ENCODE measurements at regions not wholly inside any gene's neighbourhood (a gene's known extent, or its start where the extent isn't known, plus 50 kb on each side); places are given as distances from the start of the nearest gene placed in this dataset.

DNA sequence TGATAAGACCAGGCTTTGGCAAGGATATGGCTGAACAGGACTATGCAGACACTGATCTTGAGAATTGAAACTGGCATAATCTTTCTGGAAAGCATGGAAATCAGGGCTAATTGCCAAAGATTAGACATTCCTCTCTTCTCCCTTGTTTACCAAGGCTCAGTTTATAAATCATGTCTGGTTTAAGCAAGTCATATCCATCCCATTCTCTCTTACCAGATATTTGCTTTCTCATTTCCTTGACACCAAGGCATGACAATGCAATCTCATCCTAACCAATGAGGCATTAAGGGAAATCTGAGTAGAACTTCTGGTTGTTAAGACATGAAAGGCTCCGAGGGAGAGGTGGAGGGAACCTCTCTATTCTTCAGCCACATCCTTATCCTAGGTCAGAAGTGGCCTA, 110.3 kb upstream of the CEP85L start:
- Mint-ChIP-seq H3K4me3 (no peak overlapping the region), H3K27me3 (ENCODE audit: low read depth) (no peaks in the 10 kb centered on the region), H3K36me3 (ENCODE audit: low read depth) (no peaks in the 10 kb centered on the region), H3K4me1 (ENCODE audit: low read depth) (peaks cover 5% of the 10 kb centered on the region), H3K27ac (no peak overlapping the region), H3K9me3 (ENCODE audit: insufficient read depth) (no peaks in the 10 kb centered on the region)
- POLR2A ChIA-PET: no interaction called here
- CTCF ChIA-PET: interaction anchor here (1.6 kb wide), 1 partner anchor 13 kb away, joined by 4 read pairs; no protein-coding TSS in a partner anchor
- ATAC-seq (no peak), DNase-seq (no peak)

DNA sequence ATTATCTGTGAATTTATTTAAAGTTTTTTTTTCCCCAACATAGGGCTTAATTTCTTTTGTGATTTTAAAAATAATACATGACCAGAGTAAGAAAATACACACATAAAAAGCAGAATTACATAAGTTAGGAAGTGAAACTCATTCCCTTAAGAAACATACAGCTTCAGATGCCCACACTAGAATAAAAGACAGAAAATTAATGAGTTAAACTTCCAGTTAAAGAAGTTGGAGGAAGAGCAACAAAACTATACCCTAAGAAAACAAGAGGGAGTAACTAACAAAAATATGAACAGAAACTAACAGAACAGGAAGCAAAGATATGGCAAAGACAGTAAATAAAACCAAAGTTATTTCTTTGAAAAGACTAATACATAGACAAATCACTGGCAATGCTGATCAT, 107.6 kb upstream of the CEP85L start:
- ATAC-seq (no peak), DNase-seq (no peak)
- ChIA-PET POLR2A (no interaction called here), CTCF (no interaction called here)
- H3K9me3 Mint-ChIP-seq (ENCODE audit: insufficient read depth): no peaks in the 10 kb centered on the region
- no peaks in the 10 kb centered on the region for H3K27me3 Mint-ChIP-seq (ENCODE audit: low read depth)
- no peak overlapping the region for H3K4me3 Mint-ChIP-seq
- no peak overlapping the region for H3K27ac Mint-ChIP-seq
- H3K36me3 Mint-ChIP-seq (ENCODE audit: low read depth): no peaks in the 10 kb centered on the region
- H3K4me1 Mint-ChIP-seq (ENCODE audit: low read depth): peaks cover 14% of the 10 kb centered on the region

DNA sequence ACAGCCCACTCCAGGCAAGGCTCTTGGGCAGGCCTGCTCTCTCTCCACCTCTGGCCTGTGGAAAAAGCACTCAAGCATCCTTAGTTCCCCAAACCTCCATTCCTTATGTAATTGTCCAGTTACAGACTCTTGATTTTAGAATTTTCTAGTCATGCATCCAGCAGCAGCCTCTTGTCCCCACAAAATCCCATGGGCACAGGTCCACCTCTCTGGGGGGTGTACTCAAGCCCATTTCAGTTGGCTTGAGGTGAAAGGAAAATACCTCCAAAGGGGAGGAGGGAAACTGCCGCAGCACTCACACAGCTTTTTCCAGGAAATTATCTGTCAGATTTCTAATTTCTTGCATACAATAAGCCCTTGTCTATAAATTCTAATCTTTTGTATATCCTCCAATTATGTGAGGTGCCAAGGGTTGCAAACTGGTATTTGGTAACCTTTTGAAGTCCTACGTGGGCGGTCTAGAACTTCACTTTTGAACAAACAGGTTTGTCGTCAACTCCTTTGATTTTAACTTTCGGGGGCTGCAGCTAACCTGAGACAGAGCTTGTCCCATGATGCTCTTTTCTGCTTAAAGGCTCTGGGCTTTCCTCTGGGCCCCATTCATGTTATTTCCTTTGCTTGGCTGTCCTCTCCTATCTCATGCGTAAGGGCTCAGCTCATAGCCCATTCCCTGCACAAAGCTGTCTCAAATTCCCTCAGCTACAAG, 104.7 kb upstream of the CEP85L start:
- peak overlapping the region; percentile 27 for H3K27ac Mint-ChIP-seq

DNA sequence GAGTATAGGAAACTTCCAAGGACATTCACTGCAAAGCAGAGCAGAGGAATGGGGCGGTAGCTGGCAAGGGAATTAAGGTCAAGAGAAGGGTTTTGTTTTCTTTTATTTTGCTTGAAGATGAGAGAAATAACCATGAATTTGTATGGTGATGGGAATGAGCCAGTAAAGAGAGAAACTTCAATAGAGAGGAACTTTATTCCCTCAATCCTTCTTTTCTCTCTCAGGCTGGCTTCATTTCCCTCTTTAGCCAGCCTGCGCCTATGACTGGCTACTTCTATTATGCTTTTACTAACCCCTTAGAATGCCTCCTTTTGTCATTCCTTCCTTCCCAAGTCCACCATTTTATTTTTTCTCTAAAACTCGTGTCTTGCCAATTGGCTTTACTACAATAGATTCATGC, 101.4 kb upstream of the CEP85L start:
- Mint-ChIP-seq H3K9me3 (ENCODE audit: insufficient read depth) (no peaks in the 10 kb centered on the region), H3K4me1 (ENCODE audit: low read depth) (peaks cover 30% of the 10 kb centered on the region), H3K27ac (no peak overlapping the region), H3K4me3 (no peak overlapping the region), H3K36me3 (ENCODE audit: low read depth) (no peaks in the 10 kb centered on the region), H3K27me3 (ENCODE audit: low read depth) (no peaks in the 10 kb centered on the region)
- CTCF ChIA-PET: no interaction called here
- no peak for ATAC-seq
- POLR2A ChIA-PET: no interaction called here
- no peak for DNase-seq

More for the DNA sequence above, 104.7 kb upstream of the CEP85L start:
- Mint-ChIP-seq H3K4me3 (no peak overlapping the region), H3K9me3 (ENCODE audit: insufficient read depth) (no peaks in the 10 kb centered on the region), H3K27me3 (ENCODE audit: low read depth) (no peaks in the 10 kb centered on the region), H3K36me3 (ENCODE audit: low read depth) (no peaks in the 10 kb centered on the region), H3K4me1 (ENCODE audit: low read depth) (peaks cover 14% of the 10 kb centered on the region)
- no peak for ATAC-seq
- no peak for DNase-seq
- CTCF ChIA-PET: interaction anchor here (0.9 to 1.3 kb wide), 3 partner anchors 12 to 30 kb away, joined by 3 to 5 read pairs (median 3); no protein-coding TSS in a partner anchor
- POLR2A ChIA-PET: interaction anchor here (1.0 kb wide), 1 partner anchor 46 kb away, joined by 4 read pairs; no protein-coding TSS in a partner anchor

DNA sequence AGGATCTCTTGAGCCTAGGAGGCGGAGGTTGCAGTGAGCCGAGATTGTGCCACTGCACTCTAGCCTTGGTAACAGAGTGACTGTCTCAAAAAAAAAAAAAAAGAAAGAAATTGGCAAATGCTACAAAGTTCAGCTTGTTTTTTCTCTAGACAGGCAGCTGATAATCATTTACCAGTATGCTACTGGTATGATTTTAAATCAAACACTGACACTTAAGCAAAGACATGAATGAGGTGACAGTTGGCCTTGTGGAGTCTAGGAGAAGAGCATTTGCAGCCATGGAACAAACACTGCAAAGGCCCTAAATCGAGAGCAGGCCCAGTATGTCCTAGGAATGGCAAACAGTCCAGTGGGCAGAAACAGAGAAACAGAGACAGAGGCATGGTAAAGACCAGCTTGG, 99.7 kb upstream of the CEP85L start:
- CTCF ChIA-PET: interaction anchor here (0.9 kb wide), 3 partner anchors 13 to 39 kb away, joined by 3 read pairs; no protein-coding TSS in a partner anchor
- POLR2A ChIA-PET: no interaction called here

DNA sequence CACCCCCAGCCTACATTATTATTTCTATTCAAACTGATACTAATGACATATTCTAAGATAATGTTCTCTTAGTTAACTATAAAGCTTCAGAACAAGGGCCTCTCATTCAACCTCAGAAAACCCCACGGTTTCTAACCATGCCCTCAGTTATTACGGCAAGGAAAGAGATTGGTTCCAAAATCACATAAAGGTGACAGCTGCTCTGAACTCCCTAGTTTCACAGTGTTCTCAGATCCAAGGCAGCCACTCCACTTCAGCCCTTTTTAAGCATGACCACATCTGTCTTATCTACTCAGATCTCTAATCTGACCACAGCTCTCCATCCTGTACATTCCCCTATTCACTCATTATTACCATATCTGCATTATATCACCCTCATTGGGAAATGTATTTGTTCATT, 98.8 kb upstream of the CEP85L start:
- CTCF ChIA-PET: interaction anchor here (0.9 to 1.7 kb wide), 3 partner anchors 12 to 185 kb away, joined by 3 to 5 read pairs (median 3); no protein-coding TSS in a partner anchor
- no peak overlapping the region for H3K27ac Mint-ChIP-seq
- POLR2A ChIA-PET: no interaction called here

More for the DNA sequence above, 99.7 kb upstream of the CEP85L start:
- DNase-seq (no peak), ATAC-seq (no peak)
- Mint-ChIP-seq H3K27ac (no peak overlapping the region), H3K36me3 (ENCODE audit: low read depth) (no peaks in the 10 kb centered on the region), H3K27me3 (ENCODE audit: low read depth) (no peaks in the 10 kb centered on the region), H3K9me3 (ENCODE audit: insufficient read depth) (no peaks in the 10 kb centered on the region), H3K4me3 (no peak overlapping the region), H3K4me1 (ENCODE audit: low read depth) (peaks cover 30% of the 10 kb centered on the region)

DNA sequence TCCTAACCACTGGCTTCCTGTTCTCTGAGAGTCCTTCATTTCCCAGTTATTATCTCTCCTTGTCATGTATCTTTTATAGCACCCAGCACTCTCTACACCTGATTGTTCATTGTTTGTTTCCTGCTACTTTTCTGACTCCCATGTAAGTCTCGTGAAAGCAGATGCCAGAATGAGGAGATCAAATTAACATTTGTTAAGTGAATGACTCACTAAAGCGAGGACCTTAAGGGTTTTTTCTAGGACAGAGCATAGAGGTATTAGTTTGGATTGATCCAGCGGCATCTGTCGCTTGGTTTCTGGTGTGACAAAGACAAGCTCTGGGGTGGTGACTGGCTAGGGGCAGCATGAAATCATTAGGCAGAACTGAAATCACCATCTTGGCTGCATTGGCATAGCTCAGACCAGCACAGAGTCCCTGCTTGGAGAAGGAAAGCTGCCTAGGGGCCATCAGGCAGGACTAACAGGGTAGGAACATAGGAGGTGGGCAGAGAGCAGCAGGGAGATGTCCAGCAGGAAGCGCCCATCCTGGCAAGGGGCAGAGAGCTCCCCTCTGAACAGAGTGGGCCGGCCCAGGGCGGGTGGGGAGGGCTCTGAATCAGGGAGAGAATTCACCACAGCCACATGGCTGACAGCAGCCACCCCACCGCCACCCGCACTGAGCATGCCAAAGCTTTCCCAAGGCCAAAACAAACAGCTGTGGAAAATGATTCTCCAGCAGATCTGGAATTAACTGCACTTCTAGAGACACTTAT, 97.1 kb upstream of the CEP85L start:
- no peaks in the 10 kb centered on the region for H3K9me3 Mint-ChIP-seq (ENCODE audit: insufficient read depth)
- H3K36me3 Mint-ChIP-seq (ENCODE audit: low read depth): no peaks in the 10 kb centered on the region
- H3K27ac Mint-ChIP-seq: no peak overlapping the region
- DNase-seq (no peak), ATAC-seq (no peak)
- H3K27me3 Mint-ChIP-seq (ENCODE audit: low read depth): no peaks in the 10 kb centered on the region
- H3K4me3 Mint-ChIP-seq: no peak overlapping the region
- POLR2A ChIA-PET: interaction anchor here (0.5 kb wide), 1 partner anchor 183 kb away, joined by 3 read pairs; no protein-coding TSS in a partner anchor
- H3K4me1 Mint-ChIP-seq (ENCODE audit: low read depth): peaks cover 26% of the 10 kb centered on the region
- CTCF ChIA-PET: interaction anchor here (1.5 to 1.7 kb wide), 2 partner anchors 11 to 183 kb away, joined by 3 to 5 read pairs; no protein-coding TSS in a partner anchor

More for the DNA sequence above, 98.8 kb upstream of the CEP85L start:
- Mint-ChIP-seq H3K4me3 (no peak overlapping the region), H3K9me3 (ENCODE audit: insufficient read depth) (no peaks in the 10 kb centered on the region), H3K4me1 (ENCODE audit: low read depth) (peaks cover 26% of the 10 kb centered on the region), H3K36me3 (ENCODE audit: low read depth) (no peaks in the 10 kb centered on the region), H3K27me3 (ENCODE audit: low read depth) (no peaks in the 10 kb centered on the region)
- DNase-seq (no peak), ATAC-seq (no peak)

DNA sequence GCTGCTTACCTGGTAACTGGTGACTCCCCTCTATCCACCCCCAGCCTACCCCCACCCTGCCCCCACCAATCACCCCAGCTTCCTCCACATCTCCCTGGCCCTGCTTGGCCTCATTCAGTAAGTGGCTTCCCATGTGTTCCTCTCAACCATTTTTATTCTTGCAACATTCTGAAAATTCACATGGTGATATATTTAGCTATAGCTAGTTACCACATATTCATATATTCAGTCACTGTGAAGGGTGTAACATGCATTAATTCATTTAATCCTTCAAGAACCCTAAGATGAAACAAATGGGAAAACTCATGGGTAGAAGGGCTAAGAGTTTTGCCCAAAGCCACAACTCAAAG, 95.4 kb upstream of the CEP85L start:
- Mint-ChIP-seq H3K27me3 (ENCODE audit: low read depth) (no peaks in the 10 kb centered on the region), H3K4me3 (no peak overlapping the region), H3K36me3 (ENCODE audit: low read depth) (no peaks in the 10 kb centered on the region), H3K4me1 (ENCODE audit: low read depth) (peaks cover 26% of the 10 kb centered on the region), H3K27ac (no peak overlapping the region), H3K9me3 (ENCODE audit: insufficient read depth) (no peaks in the 10 kb centered on the region)
- DNase-seq: no peak
- no peak for ATAC-seq
- POLR2A ChIA-PET: interaction anchor here (1.2 kb wide), 1 partner anchor 60 kb away, joined by 3 read pairs; no protein-coding TSS in a partner anchor
- CTCF ChIA-PET: interaction anchor here (0.8 to 1.8 kb wide), 3 partner anchors 21 to 181 kb away, joined by 3 to 6 read pairs (median 3); no protein-coding TSS in a partner anchor

DNA sequence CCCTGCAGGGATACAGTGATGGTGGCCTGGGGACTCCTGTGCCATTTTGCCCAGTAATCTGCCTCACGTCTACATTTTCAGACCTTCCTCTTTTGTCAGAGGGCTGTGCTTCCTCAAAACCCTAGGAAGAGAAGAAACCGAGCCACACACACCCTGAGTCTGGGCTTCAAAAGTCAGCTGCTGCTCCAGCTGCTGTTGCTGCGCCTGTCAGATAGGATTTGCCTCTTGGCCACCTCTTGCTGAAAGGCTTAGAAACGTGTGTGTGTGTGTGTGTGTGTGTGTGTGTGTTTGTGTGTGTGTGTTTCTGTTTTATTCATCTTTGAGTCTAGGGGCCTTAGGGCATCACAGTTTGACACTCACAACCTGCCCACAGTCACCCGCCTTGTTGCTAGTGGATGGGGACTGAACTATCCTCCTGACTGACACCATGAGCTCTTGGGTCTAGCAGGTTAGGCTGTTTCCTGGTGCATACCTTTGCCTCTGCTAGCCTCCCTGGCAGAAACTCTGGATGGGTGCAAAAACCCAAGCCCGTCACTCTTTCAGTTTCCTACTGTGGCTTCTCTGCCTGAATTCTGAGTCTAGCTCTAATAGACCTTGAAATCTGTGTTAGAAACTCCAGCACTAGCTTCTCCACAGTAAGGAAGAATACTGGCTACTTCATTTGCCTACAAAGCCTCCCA, 94.9 kb upstream of the CEP85L start:
- no peak for ATAC-seq
- Mint-ChIP-seq H3K27ac (no peak overlapping the region), H3K4me1 (ENCODE audit: low read depth) (peaks cover 26% of the 10 kb centered on the region), H3K27me3 (ENCODE audit: low read depth) (no peaks in the 10 kb centered on the region), H3K36me3 (ENCODE audit: low read depth) (no peaks in the 10 kb centered on the region), H3K4me3 (no peak overlapping the region), H3K9me3 (ENCODE audit: insufficient read depth) (no peaks in the 10 kb centered on the region)
- ChIA-PET POLR2A (interaction anchor here (1.2 kb wide), 1 partner anchor 59 kb away, joined by 3 read pairs; no protein-coding TSS in a partner anchor), CTCF (interaction anchor here (0.8 to 1.8 kb wide), 2 partner anchors 20 to 49 kb away, joined by 3 to 6 read pairs; no protein-coding TSS in a partner anchor)
- no peak for DNase-seq

DNA sequence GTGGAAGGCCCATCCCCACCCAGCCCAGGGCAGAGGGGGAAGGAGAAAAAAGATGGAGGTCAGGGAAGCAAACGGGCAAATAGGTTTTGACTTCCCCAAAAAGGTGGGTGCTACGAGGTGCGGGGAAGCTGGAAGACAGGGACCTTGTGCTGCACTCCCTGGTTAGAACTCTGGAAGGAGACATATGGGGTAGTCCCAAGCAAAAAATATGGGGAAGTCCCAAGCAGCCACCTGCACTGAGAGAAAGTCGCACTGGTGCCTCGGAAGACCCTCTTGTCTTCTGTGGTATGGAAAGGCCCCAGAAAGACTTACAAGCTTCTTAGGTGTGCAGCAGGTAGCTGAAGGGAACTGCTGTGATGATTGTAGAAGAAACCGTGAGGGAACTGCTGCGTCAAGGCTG, 93.8 kb upstream of the CEP85L start:
- DNase-seq: no peak
- Mint-ChIP-seq H3K9me3 (ENCODE audit: insufficient read depth) (no peaks in the 10 kb centered on the region), H3K27me3 (ENCODE audit: low read depth) (no peaks in the 10 kb centered on the region), H3K36me3 (ENCODE audit: low read depth) (no peaks in the 10 kb centered on the region), H3K4me1 (ENCODE audit: low read depth) (peaks cover 26% of the 10 kb centered on the region), H3K27ac (no peak overlapping the region), H3K4me3 (no peak overlapping the region)
- ChIA-PET POLR2A (interaction anchor here (0.6 kb wide), 1 partner anchor 162 kb away, joined by 3 read pairs; no protein-coding TSS in a partner anchor), CTCF (interaction anchor here (1.8 kb wide), 1 partner anchor 19 kb away, joined by 6 read pairs; no protein-coding TSS in a partner anchor)
- ATAC-seq: no peak

DNA sequence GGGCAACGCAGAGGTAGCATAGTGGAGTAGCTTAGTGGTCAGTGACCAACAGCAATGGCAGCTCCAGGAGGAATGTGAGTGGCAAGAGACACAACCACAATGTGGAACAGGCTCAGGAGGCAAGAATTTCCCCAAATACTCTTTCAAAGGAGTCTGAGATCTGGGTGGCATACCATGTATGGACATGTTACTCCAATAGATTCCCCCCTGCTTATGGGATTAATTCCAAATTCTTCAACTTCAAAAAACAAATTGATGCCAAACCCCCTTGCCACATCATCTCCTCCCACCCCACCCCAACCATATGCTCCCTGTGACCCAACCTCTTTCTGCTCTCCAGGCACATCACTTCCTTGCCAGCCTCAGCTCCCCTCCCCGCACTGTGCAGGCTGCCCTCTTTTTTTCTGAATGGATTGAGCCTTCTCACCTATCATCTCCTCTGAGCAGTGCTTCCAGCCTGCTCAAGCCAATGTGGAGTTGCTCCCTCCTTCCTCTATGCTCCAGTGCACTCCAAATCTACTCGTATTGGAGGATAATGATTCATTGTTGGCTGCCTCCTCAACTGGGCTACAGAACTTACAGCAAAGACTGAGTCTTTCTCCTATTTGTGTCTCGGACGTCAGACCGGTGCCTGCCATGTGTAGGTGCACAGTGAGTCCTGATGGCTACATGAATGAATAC, 93.0 kb upstream of the CEP85L start:
- DNase-seq: no peak
- H3K36me3 Mint-ChIP-seq (ENCODE audit: low read depth): no peaks in the 10 kb centered on the region
- ChIA-PET POLR2A (interaction anchor here (0.6 kb wide), 1 partner anchor 161 kb away, joined by 3 read pairs; no protein-coding TSS in a partner anchor), CTCF (interaction anchor here (1.1 kb wide), 1 partner anchor 10 kb away, joined by 3 read pairs; no protein-coding TSS in a partner anchor)
- peaks cover 25% of the 10 kb centered on the region for H3K4me1 Mint-ChIP-seq (ENCODE audit: low read depth)
- no peak overlapping the region for H3K4me3 Mint-ChIP-seq
- no peak for ATAC-seq
- H3K27ac Mint-ChIP-seq: no peak overlapping the region
- H3K9me3 Mint-ChIP-seq (ENCODE audit: insufficient read depth): no peaks in the 10 kb centered on the region
- no peaks in the 10 kb centered on the region for H3K27me3 Mint-ChIP-seq (ENCODE audit: low read depth)
